ENCODE measurements at regions not wholly inside any gene's neighbourhood (a gene's known extent, or its start where the extent isn't known, plus 50 kb on each side); places are given as distances from the start of the nearest gene placed in this dataset.

GRCh38 chr10:3588346-3588745 is 196.7 kb downstream of the KLF6 start:
- ATAC-seq (no peak), DNase-seq (no peak)
- TF ChIP-seq CTCF (IDR thresholded peaks at IDR 0.05 in 4 of 5, conservative IDR thresholded peaks at IDR 0.05 in 1 of 5), result no peak
- TF ChIP-seq POLR2A (IDR thresholded peaks at IDR 0.05), result no peak
- no peak overlapping the region for H3K4me3 ChIP-seq
- in situ Hi-C loops (cut with MboI; ENCODE audit: low sequenced_read_pairs in 4 of 4) (no loop called here), intact Hi-C loops (cut with DNase I; ENCODE audit: low total_unique reads) (no loop called here)
- H3K4me1 ChIP-seq, result no peaks in the 10 kb centered on the region
- H3K27ac ChIP-seq, result no peak overlapping the region
- H3K27me3 ChIP-seq, result no peaks in the 10 kb centered on the region
- H3K9me3 ChIP-seq, result no peaks in the 10 kb centered on the region
- no peaks in the 10 kb centered on the region for H3K36me3 ChIP-seq

GRCh38 chr10:3584926-3585784 is 199.9 kb downstream of the KLF6 start:
- intact Hi-C loops (cut with DNase I; ENCODE audit: low total_unique reads) (no loop called here), in situ Hi-C loops (cut with MboI; ENCODE audit: low sequenced_read_pairs in 4 of 4) (no loop called here)
- Histone ChIP-seq H3K27ac (no peak overlapping the region), H3K27me3 (no peaks in the 10 kb centered on the region), H3K36me3 (no peaks in the 10 kb centered on the region), H3K4me1 (no peaks in the 10 kb centered on the region), H3K4me3 (no peak overlapping the region), H3K9me3 (no peaks in the 10 kb centered on the region)
- DNase-seq (no peak), ATAC-seq (no peak)
- TF ChIP-seq CTCF (IDR thresholded peaks at IDR 0.05 in 4 of 5, conservative IDR thresholded peaks at IDR 0.05 in 1 of 5), result no peak
- TF ChIP-seq POLR2A (IDR thresholded peaks at IDR 0.05), result no peak

- Histone ChIP-seq H3K4me3 (no peak overlapping the region), H3K27me3 (no peaks in the 10 kb centered on the region), H3K9me3 (no peaks in the 10 kb centered on the region), H3K36me3 (no peaks in the 10 kb centered on the region), H3K4me1 (peaks cover 0 to 4% of the 10 kb centered on the region in 2 donors), H3K27ac (no peak overlapping the region)
- in situ Hi-C loops (cut with MboI; ENCODE audit: low sequenced_read_pairs in 4 of 4), result no loop called here
- intact Hi-C loops (cut with DNase I; ENCODE audit: low total_unique reads), result no loop called here
- ATAC-seq, result no peak
- TF ChIP-seq CTCF (IDR thresholded peaks at IDR 0.05 in 4 of 5, conservative IDR thresholded peaks at IDR 0.05 in 1 of 5) (no peak), POLR2A (IDR thresholded peaks at IDR 0.05) (no peak)
- no peak for DNase-seq
Observed at GRCh38 chr10:3580565-3580964, 204.4 kb downstream of the KLF6 start.

GRCh38 chr10:3579845-3580244 is 205.2 kb downstream of the KLF6 start:
- TF ChIP-seq CTCF (IDR thresholded peaks at IDR 0.05 in 4 of 5, conservative IDR thresholded peaks at IDR 0.05 in 1 of 5) (no peak), POLR2A (IDR thresholded peaks at IDR 0.05) (no peak)
- H3K27me3 ChIP-seq, result no peaks in the 10 kb centered on the region
- H3K27ac ChIP-seq, result no peak overlapping the region
- no peak overlapping the region for H3K4me3 ChIP-seq
- H3K36me3 ChIP-seq, result no peaks in the 10 kb centered on the region
- in situ Hi-C loops (cut with MboI; ENCODE audit: low sequenced_read_pairs in 4 of 4) (no loop called here), intact Hi-C loops (cut with DNase I; ENCODE audit: low total_unique reads) (no loop called here)
- H3K4me1 ChIP-seq, result peaks cover 4 to 9% of the 10 kb centered on the region in 2 donors
- no peak for DNase-seq
- ATAC-seq, result no peak
- H3K9me3 ChIP-seq, result no peaks in the 10 kb centered on the region

Measured in gastrocnemius medialis (tissue), 4 donors.